ENCODE measurements at regions not wholly inside any gene's neighbourhood (a gene's known extent, or its start where the extent isn't known, plus 50 kb on each side); places are given as distances from the start of the nearest gene placed in this dataset.

DNA sequence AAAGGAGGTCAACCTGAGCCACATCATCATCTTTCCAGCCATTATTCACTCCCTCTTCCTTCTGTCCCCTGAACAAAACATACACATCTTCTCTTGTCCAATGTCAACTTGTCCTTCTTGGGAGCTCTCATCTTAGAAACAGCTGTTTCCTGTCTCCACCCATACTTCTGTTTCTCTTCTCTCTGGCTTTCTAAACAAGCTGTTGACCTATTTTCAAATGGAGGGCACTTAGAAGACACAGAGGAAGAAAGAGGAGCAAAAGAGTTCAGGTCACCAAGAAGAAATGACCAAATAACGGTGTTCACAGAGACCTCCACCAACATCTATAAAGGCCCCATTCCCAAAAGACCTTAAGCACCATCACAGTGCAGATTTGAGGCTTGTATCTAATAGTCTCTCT is 355.9 kb upstream of the HNRNPA3 start:
- ChIA-PET POLR2A (no interaction called here), CTCF (no interaction called here)
- no peak for DNase-seq (ENCODE audit: extremely low spot score)
- TF ChIP-seq SP1 (IDR thresholded peaks at IDR 0.05) (no peak), BHLHE40 (IDR thresholded peaks at IDR 0.05; ENCODE audit: borderline replicate concordance) (no peak), FOXK2 (IDR thresholded peaks at IDR 0.05) (no peak), NFRKB (IDR thresholded peaks at IDR 0.05) (no peak)

DNA sequence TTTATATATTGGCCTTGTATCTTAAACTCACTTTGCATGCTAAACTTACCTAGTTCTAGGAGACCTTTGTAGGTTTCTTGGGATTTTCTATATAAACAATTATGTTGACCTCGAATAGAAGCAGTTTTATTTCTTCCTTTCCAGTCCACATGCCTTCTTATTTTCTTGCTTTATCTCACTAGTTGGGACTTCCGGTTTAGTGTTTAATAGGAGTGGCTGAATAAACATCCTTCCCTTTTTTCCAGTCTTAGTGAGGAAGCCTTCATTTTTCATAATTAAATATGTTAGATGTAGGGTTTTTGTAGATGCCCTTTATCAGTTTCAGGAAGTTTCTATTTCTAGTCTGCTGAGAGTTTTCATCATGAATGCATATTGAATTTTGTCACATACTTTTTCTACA is 347.3 kb upstream of the HNRNPA3 start:
- DNase-seq (ENCODE audit: extremely low spot score), result no peak
- ChIA-PET CTCF (no interaction called here), POLR2A (no interaction called here)
- TF ChIP-seq BHLHE40 (IDR thresholded peaks at IDR 0.05; ENCODE audit: borderline replicate concordance) (no peak), CTBP1 (IDR thresholded peaks at IDR 0.05; ENCODE audit: borderline replicate concordance) (no peak), SP1 (IDR thresholded peaks at IDR 0.05) (no peak), ZNF384 (IDR thresholded peaks at IDR 0.05) (no peak), FOXA1 (IDR thresholded peaks at IDR 0.05) (no peak), SUZ12 (IDR thresholded peaks at IDR 0.05) (no peak), L3MBTL2 (conservative IDR thresholded peaks at IDR 0.05) (no peak), FOXM1 (IDR thresholded peaks at IDR 0.05; ENCODE audit: borderline replicate concordance) (no peak), HDGF (IDR thresholded peaks at IDR 0.05; ENCODE audit: borderline replicate concordance) (no peak), LEF1 (IDR thresholded peaks at IDR 0.05; ENCODE audit: borderline replicate concordance) (no peak), ARNT (IDR thresholded peaks at IDR 0.05) (no peak), NFRKB (IDR thresholded peaks at IDR 0.05) (no peak), TARDBP (IDR thresholded peaks at IDR 0.05) (no peak), PKNOX1 (IDR thresholded peaks at IDR 0.05) (no peak)

GRCh38 chr2:176872406-176872805 is 340.2 kb upstream of the HNRNPA3 start:
- TF ChIP-seq CTBP1 (IDR thresholded peaks at IDR 0.05; ENCODE audit: borderline replicate concordance) (no peak), LEF1 (IDR thresholded peaks at IDR 0.05; ENCODE audit: borderline replicate concordance) (no peak), L3MBTL2 (conservative IDR thresholded peaks at IDR 0.05) (no peak), NFRKB (IDR thresholded peaks at IDR 0.05) (no peak), SUZ12 (IDR thresholded peaks at IDR 0.05) (no peak), PKNOX1 (IDR thresholded peaks at IDR 0.05) (no peak), HDGF (IDR thresholded peaks at IDR 0.05; ENCODE audit: borderline replicate concordance) (no peak), BHLHE40 (IDR thresholded peaks at IDR 0.05; ENCODE audit: borderline replicate concordance) (no peak), ARNT (IDR thresholded peaks at IDR 0.05) (no peak), FOXK2 (IDR thresholded peaks at IDR 0.05) (no peak), FOXM1 (IDR thresholded peaks at IDR 0.05; ENCODE audit: borderline replicate concordance) (no peak), ZNF384 (IDR thresholded peaks at IDR 0.05) (no peak), FOXA1 (IDR thresholded peaks at IDR 0.05) (no peak), ELF4 (IDR thresholded peaks at IDR 0.05) (no peak), TARDBP (IDR thresholded peaks at IDR 0.05) (no peak), SP1 (IDR thresholded peaks at IDR 0.05) (no peak)
- ChIA-PET CTCF (no interaction called here), POLR2A (no interaction called here)
- no peak for DNase-seq (ENCODE audit: extremely low spot score)

- ChIA-PET CTCF (no interaction called here), POLR2A (no interaction called here)
- no peak for TF ChIP-seq ZNF384 (IDR thresholded peaks at IDR 0.05)
- no peak for TF ChIP-seq TARDBP (IDR thresholded peaks at IDR 0.05)
- TF ChIP-seq FOXA1 (IDR thresholded peaks at IDR 0.05), result no peak
- TF ChIP-seq PKNOX1 (IDR thresholded peaks at IDR 0.05), result no peak
- TF ChIP-seq L3MBTL2 (conservative IDR thresholded peaks at IDR 0.05), result no peak
- TF ChIP-seq FOXM1 (IDR thresholded peaks at IDR 0.05; ENCODE audit: borderline replicate concordance), result no peak
- TF ChIP-seq SP1 (IDR thresholded peaks at IDR 0.05), result no peak
- no peak for TF ChIP-seq BHLHE40 (IDR thresholded peaks at IDR 0.05; ENCODE audit: borderline replicate concordance)
- TF ChIP-seq HDGF (IDR thresholded peaks at IDR 0.05; ENCODE audit: borderline replicate concordance), result no peak
- no peak for TF ChIP-seq SUZ12 (IDR thresholded peaks at IDR 0.05)
- no peak for TF ChIP-seq ARNT (IDR thresholded peaks at IDR 0.05)
- no peak for DNase-seq (ENCODE audit: extremely low spot score)
Observed at GRCh38 chr2:176873403-176873802, 339.2 kb upstream of the HNRNPA3 start.

DNA sequence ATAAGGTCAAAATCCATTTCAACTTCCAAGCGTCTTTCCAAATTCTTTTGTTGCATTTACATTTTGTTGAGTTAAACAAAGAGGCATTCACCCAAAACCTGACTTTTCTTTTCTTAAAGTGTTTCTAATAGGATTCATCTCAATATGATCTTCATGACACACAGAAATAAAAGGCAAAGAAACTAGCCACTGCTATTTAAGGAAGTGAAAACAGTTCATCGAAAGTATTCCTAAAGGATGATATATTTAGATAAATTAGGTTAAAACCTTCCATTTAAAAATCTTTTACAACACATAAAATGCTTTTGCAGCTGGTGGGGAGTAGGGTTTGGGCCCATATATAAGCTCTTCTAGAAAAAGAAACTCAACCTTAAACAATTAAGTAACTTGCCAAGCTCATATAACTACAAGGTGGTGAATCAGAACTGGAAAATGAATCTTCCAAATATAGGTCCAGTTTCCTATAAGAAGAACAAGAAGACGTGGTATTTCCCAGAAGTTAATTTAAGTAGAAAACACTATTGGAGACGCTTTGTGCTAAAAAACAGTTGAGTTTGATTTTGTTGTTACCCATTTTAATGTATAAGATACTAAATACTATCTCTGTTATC is 336.0 kb upstream of the HNRNPA3 start:
- CTCF ChIA-PET, result no interaction called here
- POLR2A ChIA-PET, result no interaction called here
- DNase-seq (ENCODE audit: extremely low spot score), result no peak
- no peak for TF ChIP-seq NFRKB (IDR thresholded peaks at IDR 0.05)
- TF ChIP-seq L3MBTL2 (conservative IDR thresholded peaks at IDR 0.05), result no peak
- no peak for TF ChIP-seq TARDBP (IDR thresholded peaks at IDR 0.05)
- no peak for TF ChIP-seq ARNT (IDR thresholded peaks at IDR 0.05)
- no peak for TF ChIP-seq FOXM1 (IDR thresholded peaks at IDR 0.05; ENCODE audit: borderline replicate concordance)
- no peak for TF ChIP-seq ZNF384 (IDR thresholded peaks at IDR 0.05)
- TF ChIP-seq SUZ12 (IDR thresholded peaks at IDR 0.05), result no peak
- no peak for TF ChIP-seq FOXA1 (IDR thresholded peaks at IDR 0.05)
- TF ChIP-seq PKNOX1 (IDR thresholded peaks at IDR 0.05), result no peak
- no peak for TF ChIP-seq SP1 (IDR thresholded peaks at IDR 0.05)
- no peak for TF ChIP-seq BHLHE40 (IDR thresholded peaks at IDR 0.05; ENCODE audit: borderline replicate concordance)
- no peak for TF ChIP-seq FOXK2 (IDR thresholded peaks at IDR 0.05)
- no peak for TF ChIP-seq LEF1 (IDR thresholded peaks at IDR 0.05; ENCODE audit: borderline replicate concordance)
- no peak for TF ChIP-seq HDGF (IDR thresholded peaks at IDR 0.05; ENCODE audit: borderline replicate concordance)
- TF ChIP-seq ELF4 (IDR thresholded peaks at IDR 0.05), result no peak
- TF ChIP-seq CTBP1 (IDR thresholded peaks at IDR 0.05; ENCODE audit: borderline replicate concordance), result no peak

Data from HEK293T (cell line).